ENCODE measurements at regions not wholly inside any gene's neighbourhood (a gene's known extent, or its start where the extent isn't known, plus 50 kb on each side); places are given as distances from the start of the nearest gene placed in this dataset.

GRCh38 chr14:65184032-65184764 is 81.9 kb upstream of the MAX start:
- Histone ChIP-seq H3K36me3 (no peaks in the 10 kb centered on the region), H3K27me3 (peaks cover 0 to 11% (median 0%) of the 10 kb centered on the region in 4 donors), H3K9me3 (peaks cover 0 to 16% (median 9%) of the 10 kb centered on the region in 4 donors), H3K27ac (replicated peaks in 1 of 4) (no peak overlapping the region), H3K4me3 (no peak overlapping the region), H3K4me1 (peaks cover 0 to 4% (median 2%) of the 10 kb centered on the region in 4 donors)
- intact Hi-C loops (cut with DNase I), result no loop called here
- DNase-seq (ENCODE audit: extremely low spot score), result no peak
- WGBS, result 67% methylated on average over 8 of the region's 8 CpGs
- TF ChIP-seq EP300 (IDR thresholded peaks at IDR 0.05), result no peak
- TF ChIP-seq POLR2A (IDR thresholded peaks at IDR 0.05; ENCODE audit: low read depth), result no peak
- TF ChIP-seq CTCF (IDR thresholded peaks at IDR 0.05), result no peak
- TF ChIP-seq POLR2AphosphoS5 (IDR thresholded peaks at IDR 0.05), result no peak

- no peak for TF ChIP-seq EP300 (IDR thresholded peaks at IDR 0.05)
- TF ChIP-seq CTCF (IDR thresholded peaks at IDR 0.05), result no peak
- no peak for TF ChIP-seq POLR2AphosphoS5 (IDR thresholded peaks at IDR 0.05)
- no peak for TF ChIP-seq POLR2A (IDR thresholded peaks at IDR 0.05; ENCODE audit: low read depth)
- 54% methylated on average over 4 of the region's 4 CpGs for WGBS
- peaks cover 0 to 16% (median 9%) of the 10 kb centered on the region in 4 donors for H3K9me3 ChIP-seq
- H3K27me3 ChIP-seq, result peaks cover 0 to 16% (median 0%) of the 10 kb centered on the region in 4 donors
- no peak for DNase-seq (ENCODE audit: extremely low spot score)
- H3K4me3 ChIP-seq, result no peak overlapping the region
- intact Hi-C loops (cut with DNase I), result no loop called here
- H3K36me3 ChIP-seq, result no peaks in the 10 kb centered on the region
- H3K27ac ChIP-seq (replicated peaks in 1 of 4), result no peak overlapping the region
- no peaks in the 10 kb centered on the region for H3K4me1 ChIP-seq
Observed at GRCh38 chr14:65185829-65186228, 83.5 kb upstream of the MAX start.

GRCh38 chr14:65186951-65187350 is 84.6 kb upstream of the MAX start:
- intact Hi-C loops (cut with DNase I), result no loop called here
- Histone ChIP-seq H3K36me3 (no peaks in the 10 kb centered on the region), H3K4me1 (no peaks in the 10 kb centered on the region), H3K9me3 (peaks cover 0 to 7% (median 6%) of the 10 kb centered on the region in 4 donors), H3K4me3 (no peak overlapping the region), H3K27ac (replicated peaks in 1 of 4) (no peak overlapping the region), H3K27me3 (peaks cover 0 to 16% (median 0%) of the 10 kb centered on the region in 4 donors)
- no peak for DNase-seq (ENCODE audit: extremely low spot score)
- WGBS, result 94% methylated on average over 3 of the region's 3 CpGs
- no peak for TF ChIP-seq CTCF (IDR thresholded peaks at IDR 0.05)
- TF ChIP-seq EP300 (IDR thresholded peaks at IDR 0.05), result no peak
- no peak for TF ChIP-seq POLR2A (IDR thresholded peaks at IDR 0.05; ENCODE audit: low read depth)
- no peak for TF ChIP-seq POLR2AphosphoS5 (IDR thresholded peaks at IDR 0.05)

GRCh38 chr14:65187421-65188049 is 85.2 kb upstream of the MAX start:
- TF ChIP-seq POLR2AphosphoS5 (IDR thresholded peaks at IDR 0.05) (no peak), CTCF (IDR thresholded peaks at IDR 0.05) (no peak), POLR2A (IDR thresholded peaks at IDR 0.05; ENCODE audit: low read depth) (no peak), EP300 (IDR thresholded peaks at IDR 0.05) (no peak)
- H3K4me3 ChIP-seq, result no peak overlapping the region
- H3K27ac ChIP-seq (replicated peaks in 1 of 4), result no peak overlapping the region
- WGBS, result 68% methylated on average over 6 of the region's 8 CpGs
- no peaks in the 10 kb centered on the region for H3K4me1 ChIP-seq
- intact Hi-C loops (cut with DNase I), result no loop called here
- peaks cover 0 to 16% (median 0%) of the 10 kb centered on the region in 4 donors for H3K27me3 ChIP-seq
- no peak for DNase-seq (ENCODE audit: extremely low spot score)
- H3K36me3 ChIP-seq, result no peaks in the 10 kb centered on the region
- peaks cover 0 to 2% (median under 1%) of the 10 kb centered on the region in 4 donors for H3K9me3 ChIP-seq

All from esophagus muscularis mucosa (tissue), 4 donors.